ENCODE measurements at regions not wholly inside any gene's neighbourhood (a gene's known extent, or its start where the extent isn't known, plus 50 kb on each side); places are given as distances from the start of the nearest gene placed in this dataset.

- TF ChIP-seq CTCF (conservative IDR thresholded peaks at IDR 0.05; ENCODE audit: low read depth in 2 of 2): no peak
- no peak for TF ChIP-seq JUNB (IDR thresholded peaks at IDR 0.05; ENCODE audit: unreplicated experiment)
- TF ChIP-seq POLR2AphosphoS5 (IDR thresholded peaks at IDR 0.05; ENCODE audit: low read depth): no peak
- TF ChIP-seq EZH2 (IDR thresholded peaks at IDR 0.05; ENCODE audit: low read depth, unreplicated experiment): no peak
- TF ChIP-seq REST (IDR thresholded peaks at IDR 0.05; ENCODE audit: unreplicated experiment): no peak
- no peak for TF ChIP-seq EZH2phosphoT487 (IDR thresholded peaks at IDR 0.05; ENCODE audit: unreplicated experiment)
- TF ChIP-seq ZNF462 (CRISPR knock-in tag; IDR thresholded peaks at IDR 0.05): no peak
- TF ChIP-seq ETS1 (IDR thresholded peaks at IDR 0.05): no peak
Measured at GRCh38 chr3:81997390-81997789, 235.9 kb upstream of the GBE1 start.
